Loucy (cell line): ENCODE measurements at regions not wholly inside any gene's neighbourhood (a gene's known extent, or its start where the extent isn't known, plus 50 kb on each side); places are given as distances from the start of the nearest gene placed in this dataset.

ENCODE experiments used
- EZH2phosphoT487 ChIP-seq: fragments of 200-600 bp; IDR thresholded peaks from 2 replicates; pipeline ENCODE4 v1.6.1; 2018; ENCODE audit warnings: antibody characterized with exemption, mild to moderate bottlenecking, moderate library complexity, borderline replicate concordance
- TF ChIP-seq, protein P1 (sequence below): fragments of 200-600 bp; sonication (generic); conservative IDR thresholded peaks from 2 replicates; pipeline ENCODE4 v1.5.1; 2014; ENCODE audit warnings: mild to moderate bottlenecking, antibody characterized with exemption, low read length

GRCh38 chr1:90474158-90474557 lies 242.9 kb downstream of the BARHL2 start:
- TF ChIP-seq, protein P1, sequence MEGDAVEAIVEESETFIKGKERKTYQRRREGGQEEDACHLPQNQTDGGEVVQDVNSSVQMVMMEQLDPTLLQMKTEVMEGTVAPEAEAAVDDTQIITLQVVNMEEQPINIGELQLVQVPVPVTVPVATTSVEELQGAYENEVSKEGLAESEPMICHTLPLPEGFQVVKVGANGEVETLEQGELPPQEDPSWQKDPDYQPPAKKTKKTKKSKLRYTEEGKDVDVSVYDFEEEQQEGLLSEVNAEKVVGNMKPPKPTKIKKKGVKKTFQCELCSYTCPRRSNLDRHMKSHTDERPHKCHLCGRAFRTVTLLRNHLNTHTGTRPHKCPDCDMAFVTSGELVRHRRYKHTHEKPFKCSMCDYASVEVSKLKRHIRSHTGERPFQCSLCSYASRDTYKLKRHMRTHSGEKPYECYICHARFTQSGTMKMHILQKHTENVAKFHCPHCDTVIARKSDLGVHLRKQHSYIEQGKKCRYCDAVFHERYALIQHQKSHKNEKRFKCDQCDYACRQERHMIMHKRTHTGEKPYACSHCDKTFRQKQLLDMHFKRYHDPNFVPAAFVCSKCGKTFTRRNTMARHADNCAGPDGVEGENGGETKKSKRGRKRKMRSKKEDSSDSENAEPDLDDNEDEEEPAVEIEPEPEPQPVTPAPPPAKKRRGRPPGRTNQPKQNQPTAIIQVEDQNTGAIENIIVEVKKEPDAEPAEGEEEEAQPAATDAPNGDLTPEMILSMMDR = no peak
- TF ChIP-seq EZH2phosphoT487 = no peak
